Breast epithelium (tissue), 4 donors: ENCODE measurements at regions not wholly inside any gene's neighbourhood (a gene's known extent, or its start where the extent isn't known, plus 50 kb on each side); places are given as distances from the start of the nearest gene placed in this dataset.

Source experiments
- DNase-seq, 2 donors: peaks; one replicate each; pipeline ENCODE4 v3.0.0-alpha.2; 2019; ENCODE audit warnings: low spot score in 2 of 2
- H3K27ac ChIP-seq, 2 donors: fragments of 200-600 bp; sonication (generic) in 1 of 2; one replicate each; pipeline ENCODE4 v1.5.1; 2016 to 2019; ENCODE audit warnings: mild to moderate bottlenecking in 1 of 2
- H3K27me3 ChIP-seq, 2 donors: fragments of 200-600 bp; sonication (generic) in 1 of 2; one replicate each; pipeline versions ENCODE4 v1.5.1 to v1.6.0; 2017 to 2019; ENCODE audit warnings: control low read depth in 1 of 2, mild to moderate bottlenecking in 1 of 2
- H3K36me3 ChIP-seq: fragments of 200-600 bp; one replicate; pipeline ENCODE4 v1.5.1; 2019
- H3K4me1 ChIP-seq, 2 donors: fragments of 200-600 bp; sonication (generic); one replicate each; pipeline ENCODE4 v1.5.1; 2016 to 2019; ENCODE audit warnings: control low read depth in 1 of 2
- H3K4me3 ChIP-seq, 3 donors: fragments of 200-600 bp; sonication (generic); 1 replicate in 2 of 3; 2 replicates in 1 of 3; pipeline ENCODE4 v1.5.1; 2016 to 2019; ENCODE audit warnings: mild to moderate bottlenecking in 3 of 3, moderate library complexity in 2 of 3
- H3K9me3 ChIP-seq, 2 donors: fragments of 200-600 bp; sonication (generic) in 1 of 2; one replicate each; pipeline ENCODE4 v1.5.1; 2016 to 2019; ENCODE audit warnings: control low read depth in 1 of 2
- POLR2A ChIP-seq: fragments of 450-650 bp; IDR thresholded peaks from one replicate; pipeline ENCODE4 v1.6.1; 2016; ENCODE audit warnings: antibody characterized with exemption, mild to moderate bottlenecking, moderate library complexity
- POLR2AphosphoS5 ChIP-seq, 3 donors: sonication (generic); formaldehyde crosslinking; IDR thresholded peaks; one replicate each; pipeline ENCODE4 v1.6.1; 2017; ENCODE audit warnings: antibody characterized with exemption in 3 of 3
- intact Hi-C: fragments of 100-400 bp; cut with DNase I; formaldehyde crosslinking; loops from one replicate; pipeline ENCODE4 v1.15.1; 2023; ENCODE audit warnings: low total_unique reads
- TF ChIP-seq, protein P1 (sequence below), 3 donors: fragments of 450-650 bp; IDR thresholded peaks; one replicate each; pipeline ENCODE4 v1.5.1; 2016 to 2017; ENCODE audit warnings: antibody characterized with exemption in 3 of 3, mild to moderate bottlenecking in 3 of 3, moderate library complexity in 3 of 3

DNA sequence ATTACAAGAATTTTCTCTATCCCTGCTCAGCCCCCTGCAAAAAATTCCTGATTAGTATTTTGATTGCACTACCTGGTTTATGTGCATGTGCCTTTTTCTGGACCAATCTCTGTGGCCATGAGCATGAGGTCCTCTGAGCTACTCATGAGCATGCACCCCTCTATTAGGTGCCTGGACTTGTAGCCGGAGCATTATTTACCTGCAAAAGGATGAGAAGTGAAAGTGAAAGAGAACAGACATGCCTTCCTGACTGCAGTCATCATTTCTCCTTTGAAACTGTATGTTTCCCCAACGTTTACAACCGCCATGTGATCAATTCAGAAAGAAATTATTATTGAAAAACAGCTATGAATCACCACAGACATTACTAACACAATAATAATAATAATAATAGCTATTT is 1008.8 kb downstream of the ROBO2 start:
- Histone ChIP-seq H3K4me1 (no peaks in the 10 kb centered on the region), H3K27ac (no peak overlapping the region), H3K9me3 (no peaks in the 10 kb centered on the region), H3K4me3 (no peak overlapping the region), H3K27me3 (no peaks in the 10 kb centered on the region), H3K36me3 (no peaks in the 10 kb centered on the region)
- no peak for DNase-seq
- no peak for TF ChIP-seq POLR2AphosphoS5 (IDR thresholded peaks at IDR 0.05)
- TF ChIP-seq POLR2A, result no peak
- TF ChIP-seq, protein P1, sequence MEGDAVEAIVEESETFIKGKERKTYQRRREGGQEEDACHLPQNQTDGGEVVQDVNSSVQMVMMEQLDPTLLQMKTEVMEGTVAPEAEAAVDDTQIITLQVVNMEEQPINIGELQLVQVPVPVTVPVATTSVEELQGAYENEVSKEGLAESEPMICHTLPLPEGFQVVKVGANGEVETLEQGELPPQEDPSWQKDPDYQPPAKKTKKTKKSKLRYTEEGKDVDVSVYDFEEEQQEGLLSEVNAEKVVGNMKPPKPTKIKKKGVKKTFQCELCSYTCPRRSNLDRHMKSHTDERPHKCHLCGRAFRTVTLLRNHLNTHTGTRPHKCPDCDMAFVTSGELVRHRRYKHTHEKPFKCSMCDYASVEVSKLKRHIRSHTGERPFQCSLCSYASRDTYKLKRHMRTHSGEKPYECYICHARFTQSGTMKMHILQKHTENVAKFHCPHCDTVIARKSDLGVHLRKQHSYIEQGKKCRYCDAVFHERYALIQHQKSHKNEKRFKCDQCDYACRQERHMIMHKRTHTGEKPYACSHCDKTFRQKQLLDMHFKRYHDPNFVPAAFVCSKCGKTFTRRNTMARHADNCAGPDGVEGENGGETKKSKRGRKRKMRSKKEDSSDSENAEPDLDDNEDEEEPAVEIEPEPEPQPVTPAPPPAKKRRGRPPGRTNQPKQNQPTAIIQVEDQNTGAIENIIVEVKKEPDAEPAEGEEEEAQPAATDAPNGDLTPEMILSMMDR (IDR thresholded peaks at IDR 0.05), result no peak
- intact Hi-C loops, result no loop called here

DNA sequence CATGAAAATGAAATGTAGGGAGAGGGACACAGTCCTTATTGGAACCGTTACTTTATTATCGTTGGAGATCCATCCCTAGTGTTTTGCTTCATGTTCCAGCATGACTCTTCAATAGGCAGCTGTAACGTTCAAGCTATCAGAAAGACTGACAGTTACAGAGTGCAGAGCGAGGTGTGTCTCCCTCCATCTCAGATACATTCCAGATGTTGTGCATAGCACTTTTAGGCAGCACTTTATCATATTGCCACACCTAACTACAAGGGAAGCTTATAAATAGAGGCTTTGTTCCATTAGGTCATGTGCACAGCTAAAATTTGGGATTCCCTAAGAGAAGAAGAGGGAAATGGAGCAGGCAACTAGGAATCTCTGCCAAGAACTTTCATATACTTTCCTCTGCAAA is 1009.6 kb downstream of the ROBO2 start:
- intact Hi-C loops, result no loop called here
- H3K27ac ChIP-seq, result no peak overlapping the region
- no peak for DNase-seq
- no peaks in the 10 kb centered on the region for H3K4me1 ChIP-seq
- H3K4me3 ChIP-seq, result no peak overlapping the region
- no peak for TF ChIP-seq POLR2A
- no peak for TF ChIP-seq POLR2AphosphoS5 (IDR thresholded peaks at IDR 0.05)
- TF ChIP-seq, protein P1 (IDR thresholded peaks at IDR 0.05), result no peak
- H3K9me3 ChIP-seq, result no peaks in the 10 kb centered on the region
- H3K36me3 ChIP-seq, result no peaks in the 10 kb centered on the region
- H3K27me3 ChIP-seq, result no peaks in the 10 kb centered on the region

DNA sequence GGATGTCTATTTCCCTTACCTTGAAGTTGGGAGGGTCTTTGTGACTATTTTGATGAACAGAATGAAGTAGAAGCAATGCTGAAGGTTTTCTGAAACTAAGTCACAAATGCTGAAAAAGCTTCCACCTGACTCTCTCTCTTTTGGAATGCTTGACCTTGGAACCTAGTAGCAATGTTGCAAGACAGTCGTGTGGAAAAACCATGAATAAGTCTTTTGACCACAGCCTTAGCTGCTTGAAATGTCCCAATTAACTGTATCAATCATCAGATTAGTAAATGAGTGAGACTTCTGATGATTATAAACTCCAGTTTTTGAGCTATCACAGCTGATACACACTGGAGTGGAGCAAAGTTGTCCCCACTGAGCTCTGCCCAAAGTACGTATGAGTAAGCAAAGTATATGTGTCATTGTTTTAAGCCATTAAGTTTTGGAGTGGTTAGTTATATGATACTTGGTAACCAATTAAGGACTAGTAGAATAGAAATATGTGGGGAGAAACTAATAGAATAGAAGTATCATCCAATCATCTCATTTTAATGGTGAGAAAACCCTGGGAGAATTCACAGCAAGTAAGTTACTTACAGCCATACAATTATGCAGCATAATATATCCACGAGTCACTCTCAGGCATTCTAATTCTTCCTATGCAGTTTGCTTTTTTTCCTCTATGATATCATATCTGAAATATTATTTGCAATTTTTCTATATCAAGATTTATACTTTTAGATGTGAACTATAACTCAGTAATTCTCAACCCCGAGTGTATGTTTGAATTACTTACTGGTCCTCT is 1010.6 kb downstream of the ROBO2 start:
- H3K36me3 ChIP-seq, result no peaks in the 10 kb centered on the region
- no peak overlapping the region for H3K4me3 ChIP-seq
- no peaks in the 10 kb centered on the region for H3K4me1 ChIP-seq
- no peaks in the 10 kb centered on the region for H3K9me3 ChIP-seq
- no peak for TF ChIP-seq POLR2AphosphoS5 (IDR thresholded peaks at IDR 0.05)
- TF ChIP-seq POLR2A, result no peak
- TF ChIP-seq, protein P1 (IDR thresholded peaks at IDR 0.05), result no peak
- H3K27me3 ChIP-seq, result no peaks in the 10 kb centered on the region
- no peak overlapping the region for H3K27ac ChIP-seq
- no peak for DNase-seq
- intact Hi-C loops, result no loop called here

DNA sequence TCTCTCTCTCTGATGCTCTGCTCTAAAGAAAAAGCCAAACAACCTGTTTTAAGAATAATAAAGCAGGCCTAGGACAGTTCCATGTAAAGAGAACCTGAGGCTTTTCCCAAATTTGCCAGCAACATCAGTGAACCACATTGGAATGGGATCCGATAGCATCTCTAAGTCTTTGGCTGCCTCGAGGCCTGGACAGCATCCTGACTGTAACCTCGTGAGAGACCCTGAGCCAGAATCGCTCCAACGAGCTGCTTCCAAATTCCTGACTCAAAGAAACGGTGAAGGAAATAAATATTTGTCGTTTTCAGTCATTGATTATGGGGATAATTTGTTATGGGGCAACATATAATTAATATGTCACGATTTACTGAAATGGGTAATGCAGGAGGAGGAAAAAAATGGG is 1012.8 kb downstream of the ROBO2 start:
- no peaks in the 10 kb centered on the region for H3K4me1 ChIP-seq
- no peaks in the 10 kb centered on the region for H3K36me3 ChIP-seq
- no peaks in the 10 kb centered on the region for H3K27me3 ChIP-seq
- intact Hi-C loops, result no loop called here
- no peak overlapping the region for H3K27ac ChIP-seq
- TF ChIP-seq POLR2AphosphoS5 (IDR thresholded peaks at IDR 0.05) (no peak), POLR2A (no peak)
- TF ChIP-seq, protein P1 (IDR thresholded peaks at IDR 0.05), result no peak
- DNase-seq, result no peak
- H3K4me3 ChIP-seq, result no peak overlapping the region
- H3K9me3 ChIP-seq, result no peaks in the 10 kb centered on the region

DNA sequence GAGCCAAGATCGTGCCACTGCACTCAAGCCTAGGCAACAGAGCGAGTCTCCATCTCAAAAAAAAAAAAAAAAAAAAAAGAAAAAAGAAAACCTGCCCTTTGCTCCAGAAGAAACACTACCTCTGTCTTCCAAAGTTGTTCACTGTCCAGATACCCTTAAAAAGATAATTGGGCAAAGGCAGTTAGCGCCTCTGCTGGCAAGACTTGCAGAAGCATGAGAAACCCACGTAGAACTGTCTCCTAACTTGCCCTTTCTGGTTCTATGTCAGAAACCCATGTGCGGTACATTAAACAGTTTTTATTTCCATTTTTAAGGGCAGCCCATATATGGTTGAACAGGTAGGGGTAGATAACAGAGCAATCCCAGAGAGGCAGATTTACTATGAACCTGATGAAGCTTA is 1026.4 kb downstream of the ROBO2 start:
- DNase-seq, result no peak
- Histone ChIP-seq H3K4me3 (no peak overlapping the region), H3K27me3 (no peaks in the 10 kb centered on the region), H3K27ac (no peak overlapping the region), H3K9me3 (no peaks in the 10 kb centered on the region), H3K36me3 (no peaks in the 10 kb centered on the region), H3K4me1 (no peaks in the 10 kb centered on the region)
- TF ChIP-seq, protein P1 (IDR thresholded peaks at IDR 0.05), result no peak
- TF ChIP-seq POLR2A (no peak), POLR2AphosphoS5 (IDR thresholded peaks at IDR 0.05) (no peak)
- intact Hi-C loops, result no loop called here
